GM12872 (cell line): ENCODE measurements at regions not wholly inside any gene's neighbourhood (a gene's known extent, or its start where the extent isn't known, plus 50 kb on each side); places are given as distances from the start of the nearest gene placed in this dataset.

Experiments
- CTCF ChIP-seq: IDR thresholded peaks from 3 replicates; pipeline ENCODE4 v1.5.1; 2011; ENCODE audit warnings: low read depth, mild to moderate bottlenecking, low read length, moderate library complexity; ENCODE audit not compliant: insufficient read depth

GRCh38 chr1:193340331-193340730, 153.9 kb upstream of the B3GALT2 start:
- TF ChIP-seq CTCF = no peak

GRCh38 chr1:193339401-193339800, 153.0 kb upstream of the B3GALT2 start:
- no peak for TF ChIP-seq CTCF

- 0 out of 3 replicates have a peak, but pooled peaks have one; percentile 4 for TF ChIP-seq CTCF
These were observed 151.8 kb upstream of the B3GALT2 start for GRCh38 chr1:193338194-193338593.

- TF ChIP-seq CTCF = no peak
These were observed 149.5 kb upstream of the B3GALT2 start for GRCh38 chr1:193335806-193336428.

- no peak for TF ChIP-seq CTCF
These were observed 146.8 kb upstream of the B3GALT2 start for GRCh38 chr1:193333166-193333565.

- no peak for TF ChIP-seq CTCF
These were observed 139.9 kb upstream of the B3GALT2 start for GRCh38 chr1:193326296-193326695.

GRCh38 chr1:193325771-193326170, 139.4 kb upstream of the B3GALT2 start:
- TF ChIP-seq CTCF = no peak

- no peak for TF ChIP-seq CTCF
These were observed 138.6 kb upstream of the B3GALT2 start for GRCh38 chr1:193325042-193325441.
